IPS-18a (cell line): ENCODE measurements at regions not wholly inside any gene's neighbourhood (a gene's known extent, or its start where the extent isn't known, plus 50 kb on each side); places are given as distances from the start of the nearest gene placed in this dataset.

Experiments used
- H3K27ac ChIP-seq: one replicate; pipeline ENCODE4 v1.5.1; 2013; ENCODE audit warnings: low read length
- H3K27me3 ChIP-seq: one replicate; pipeline ENCODE4 v1.6.1; 2013; ENCODE audit warnings: mild to moderate bottlenecking, low read length; ENCODE audit not compliant: control insufficient read depth, insufficient read depth
- H3K36me3 ChIP-seq: one replicate; pipeline ENCODE4 v1.6.1; 2013; ENCODE audit warnings: low read depth, low read length; ENCODE audit not compliant: control insufficient read depth
- H3K4me1 ChIP-seq: one replicate; pipeline ENCODE4 v1.6.1; 2013; ENCODE audit warnings: low read depth, low read length; ENCODE audit not compliant: control insufficient read depth
- H3K4me3 ChIP-seq: one replicate; pipeline ENCODE4 v1.5.1; 2013; ENCODE audit warnings: low read length
- H3K9ac ChIP-seq: one replicate; pipeline ENCODE4 v1.6.1; 2013; ENCODE audit warnings: mild to moderate bottlenecking, low read length, moderate library complexity
- H3K9me3 ChIP-seq: one replicate; pipeline ENCODE4 v1.6.1; 2013; ENCODE audit warnings: low read depth, low read length; ENCODE audit not compliant: control insufficient read depth

- Histone ChIP-seq H3K27ac (no peak overlapping the region), H3K36me3 (no peaks in the 10 kb centered on the region), H3K4me3 (no peak overlapping the region), H3K9me3 (no peaks in the 10 kb centered on the region), H3K9ac (no peak overlapping the region), H3K27me3 (no peaks in the 10 kb centered on the region), H3K4me1 (no peaks in the 10 kb centered on the region)
These were observed 295.1 kb downstream of the SMOC2 start for GRCh38 chr6:168736039-168736438.

- Histone ChIP-seq H3K9me3 (no peaks in the 10 kb centered on the region), H3K4me1 (no peaks in the 10 kb centered on the region), H3K27me3 (no peaks in the 10 kb centered on the region), H3K9ac (no peak overlapping the region), H3K4me3 (no peak overlapping the region), H3K36me3 (no peaks in the 10 kb centered on the region), H3K27ac (no peak overlapping the region)
These were observed 294.4 kb downstream of the SMOC2 start for GRCh38 chr6:168735268-168735949.

DNA sequence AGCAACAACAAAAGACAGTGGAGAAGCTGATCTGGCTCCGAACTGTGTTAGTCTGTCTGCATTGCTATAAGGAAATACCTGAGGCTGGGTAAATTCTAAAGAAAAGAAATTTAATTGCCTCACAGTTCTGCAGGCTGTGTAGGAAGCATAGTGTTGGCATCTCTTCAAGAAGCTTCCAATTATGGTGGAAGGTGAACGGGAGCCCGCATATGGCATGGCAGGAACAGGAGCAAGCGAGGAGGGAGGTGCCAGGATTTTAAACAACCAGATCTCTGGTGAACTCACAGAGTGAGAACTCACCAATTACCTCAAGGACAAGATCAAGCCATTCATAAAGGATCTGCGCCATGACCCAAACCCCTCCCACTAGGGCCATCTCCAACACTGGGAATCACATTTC, 293.5 kb downstream of the SMOC2 start:
- Histone ChIP-seq H3K4me1 (no peaks in the 10 kb centered on the region), H3K4me3 (no peak overlapping the region), H3K36me3 (no peaks in the 10 kb centered on the region), H3K9me3 (no peaks in the 10 kb centered on the region), H3K9ac (no peak overlapping the region), H3K27ac (no peak overlapping the region), H3K27me3 (no peaks in the 10 kb centered on the region)

- no peak overlapping the region for H3K27ac ChIP-seq
- no peaks in the 10 kb centered on the region for H3K9me3 ChIP-seq
These were observed 291.7 kb downstream of the SMOC2 start for GRCh38 chr6:168732676-168733075.

GRCh38 chr6:168730931-168731716, 290.1 kb downstream of the SMOC2 start:
- Histone ChIP-seq H3K9me3 (no peaks in the 10 kb centered on the region), H3K9ac (no peak overlapping the region), H3K36me3 (no peaks in the 10 kb centered on the region), H3K4me1 (no peaks in the 10 kb centered on the region), H3K27ac (no peak overlapping the region), H3K27me3 (no peaks in the 10 kb centered on the region), H3K4me3 (no peak overlapping the region)

More at GRCh38 chr6:168732676-168733075, 291.7 kb downstream of the SMOC2 start:
- no peaks in the 10 kb centered on the region for H3K27me3 ChIP-seq
- H3K4me1 ChIP-seq, result no peaks in the 10 kb centered on the region
- H3K36me3 ChIP-seq, result no peaks in the 10 kb centered on the region
- H3K4me3 ChIP-seq, result no peak overlapping the region
- no peak overlapping the region for H3K9ac ChIP-seq

DNA sequence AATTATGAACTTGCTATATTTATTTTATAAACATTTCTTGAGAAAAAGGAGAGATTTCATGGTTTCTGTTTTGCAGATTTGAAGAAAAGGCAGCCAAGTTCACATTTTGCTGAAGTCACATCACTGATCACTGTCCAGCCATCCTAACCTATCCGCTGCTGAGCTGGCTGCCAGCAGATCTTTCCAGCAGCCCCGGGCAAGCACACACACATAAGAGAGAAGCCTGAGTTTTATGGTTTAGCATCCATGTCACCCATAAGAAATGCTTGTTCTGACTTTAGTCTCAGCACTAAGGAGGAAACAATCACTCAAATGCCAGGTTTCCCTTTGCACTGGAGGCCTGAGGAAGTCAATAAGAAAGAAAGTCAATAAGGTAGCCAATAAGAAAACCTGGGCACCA, 287.1 kb downstream of the SMOC2 start:
- H3K4me1 ChIP-seq, result no peaks in the 10 kb centered on the region

GRCh38 chr6:168726312-168726856, 285.4 kb downstream of the SMOC2 start:
- Histone ChIP-seq H3K4me3 (no peak overlapping the region), H3K4me1 (no peaks in the 10 kb centered on the region), H3K36me3 (no peaks in the 10 kb centered on the region), H3K27ac (no peak overlapping the region), H3K9me3 (peaks cover 24% of the 10 kb centered on the region), H3K27me3 (no peaks in the 10 kb centered on the region), H3K9ac (no peak overlapping the region)

More for the DNA sequence above, 287.1 kb downstream of the SMOC2 start:
- Histone ChIP-seq H3K27me3 (no peaks in the 10 kb centered on the region), H3K27ac (no peak overlapping the region), H3K36me3 (no peaks in the 10 kb centered on the region), H3K4me3 (no peak overlapping the region), H3K9me3 (peaks cover 20% of the 10 kb centered on the region), H3K9ac (no peak overlapping the region)

GRCh38 chr6:168725802-168726201, 284.8 kb downstream of the SMOC2 start:
- H3K9me3 ChIP-seq, result peaks cover 24% of the 10 kb centered on the region

DNA sequence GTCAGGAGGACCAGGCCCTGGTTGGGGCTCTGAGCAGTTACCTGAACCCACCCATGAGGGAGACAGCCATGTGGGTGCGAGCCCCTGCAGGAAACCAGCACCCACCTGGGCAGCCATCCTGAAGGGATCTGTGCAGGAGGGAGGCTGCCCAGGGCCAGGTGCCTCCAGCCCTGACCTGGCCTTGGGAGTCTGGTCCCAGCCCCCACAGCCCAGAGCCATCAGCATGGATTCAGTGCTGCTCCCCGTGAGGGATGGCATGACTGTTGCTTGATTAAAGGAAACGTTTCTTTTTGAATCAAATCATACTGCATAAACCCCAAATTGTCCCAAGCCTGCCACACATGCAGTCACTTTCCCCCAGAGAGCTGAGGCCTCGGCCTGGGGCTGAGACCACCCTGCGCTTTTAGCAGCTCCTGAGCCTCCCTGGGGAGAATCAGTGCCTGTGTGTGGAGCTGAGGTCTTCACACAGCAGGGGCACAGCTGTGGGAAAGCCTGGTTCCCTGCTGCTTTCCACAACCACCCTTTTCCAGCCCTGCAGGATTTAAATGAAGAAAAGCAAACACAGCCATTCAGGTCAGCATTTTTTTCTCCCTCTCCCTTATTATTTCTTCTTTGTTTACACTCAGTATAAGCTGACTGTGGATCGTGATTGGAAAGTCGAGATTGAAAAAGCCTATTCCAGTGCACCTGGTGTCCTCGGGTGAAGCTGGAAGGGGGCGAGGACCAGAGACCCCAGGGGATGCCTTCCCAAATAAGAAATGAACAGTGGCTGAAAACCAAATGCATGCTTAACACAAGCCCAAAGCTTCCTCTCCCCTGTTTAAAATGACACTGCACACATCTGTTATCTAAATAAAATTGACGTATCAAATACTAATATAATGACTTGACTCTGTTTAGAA, 283.9 kb downstream of the SMOC2 start:
- no peaks in the 10 kb centered on the region for H3K36me3 ChIP-seq
- H3K27ac ChIP-seq, result no peak overlapping the region
- H3K9me3 ChIP-seq, result peaks cover 24% of the 10 kb centered on the region
- no peaks in the 10 kb centered on the region for H3K27me3 ChIP-seq
- H3K4me1 ChIP-seq, result no peaks in the 10 kb centered on the region
- no peak overlapping the region for H3K4me3 ChIP-seq
- H3K9ac ChIP-seq, result no peak overlapping the region

More at GRCh38 chr6:168725802-168726201, 284.8 kb downstream of the SMOC2 start:
- H3K27ac ChIP-seq, result no peak overlapping the region
- no peak overlapping the region for H3K9ac ChIP-seq
- H3K4me1 ChIP-seq, result no peaks in the 10 kb centered on the region
- no peaks in the 10 kb centered on the region for H3K36me3 ChIP-seq
- no peak overlapping the region for H3K4me3 ChIP-seq
- no peaks in the 10 kb centered on the region for H3K27me3 ChIP-seq

DNA sequence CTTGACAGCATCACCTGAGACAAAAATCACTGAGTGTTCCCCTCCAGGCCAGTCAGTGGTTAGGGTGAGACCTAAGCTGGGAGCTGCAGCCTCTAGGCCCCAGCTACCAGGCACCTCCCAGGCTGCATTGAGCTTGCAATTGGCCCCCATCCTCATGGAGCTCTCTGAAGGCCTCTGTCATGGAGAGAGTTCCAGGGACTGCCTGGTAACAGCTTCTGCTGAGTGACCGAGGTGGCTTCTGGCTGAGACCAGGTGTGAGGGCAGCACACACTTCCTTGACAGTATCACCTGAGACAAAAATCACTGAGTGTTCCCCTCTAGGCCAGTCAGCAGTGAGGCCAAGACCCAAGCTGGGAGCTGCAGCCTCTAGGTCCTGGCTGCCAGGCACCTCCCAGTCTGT, 283.0 kb downstream of the SMOC2 start:
- Histone ChIP-seq H3K27me3 (no peaks in the 10 kb centered on the region), H3K36me3 (no peaks in the 10 kb centered on the region)

GRCh38 chr6:168722397-168722796, 281.4 kb downstream of the SMOC2 start:
- Histone ChIP-seq H3K9ac (no peak overlapping the region), H3K4me1 (no peaks in the 10 kb centered on the region), H3K9me3 (peaks cover 24% of the 10 kb centered on the region), H3K4me3 (no peak overlapping the region), H3K27me3 (no peaks in the 10 kb centered on the region), H3K36me3 (no peaks in the 10 kb centered on the region), H3K27ac (no peak overlapping the region)

More for the DNA sequence above, 283.0 kb downstream of the SMOC2 start:
- Histone ChIP-seq H3K4me1 (no peaks in the 10 kb centered on the region), H3K4me3 (no peak overlapping the region), H3K27ac (no peak overlapping the region), H3K9me3 (peaks cover 24% of the 10 kb centered on the region), H3K9ac (no peak overlapping the region)
